Right atrium auricular region (tissue), 2 donors: ENCODE measurements at regions not wholly inside any gene's neighbourhood (a gene's known extent, or its start where the extent isn't known, plus 50 kb on each side); places are given as distances from the start of the nearest gene placed in this dataset.

ENCODE experiments used
- DNase-seq: peaks from one replicate; pipeline ENCODE4 v3.0.0-alpha.2; 2019; ENCODE audit warnings: low spot score
- H3K27ac ChIP-seq, 2 donors: fragments of 200-600 bp; sonication (generic); 1 replicate in 1 of 2; 2 replicates in 1 of 2; pipeline ENCODE4 v1.5.1; 2016 to 2019
- H3K27me3 ChIP-seq, 2 donors: fragments of 200-600 bp; sonication (generic); one replicate each; pipeline versions ENCODE4 v1.5.1 to v1.6.0; 2017 to 2019
- H3K36me3 ChIP-seq: fragments of 200-600 bp; sonication (generic); one replicate; pipeline ENCODE4 v1.5.1; 2016
- H3K4me1 ChIP-seq, 2 donors: fragments of 200-600 bp; sonication (generic); one replicate each; pipeline versions ENCODE4 v1.5.1 to v1.6.0; 2017 to 2019
- H3K4me3 ChIP-seq, 2 donors: fragments of 200-600 bp; sonication (generic); 1 replicate in 1 of 2; 2 replicates in 1 of 2; pipeline ENCODE4 v1.5.1; 2017 to 2019; ENCODE audit warnings: mild to moderate bottlenecking in 1 of 2, moderate library complexity in 1 of 2
- H3K9me3 ChIP-seq, 2 donors: fragments of 200-600 bp; sonication (generic); one replicate each; pipeline ENCODE4 v1.5.1; 2019
- CTCF ChIP-seq, 2 donors: fragments of 200-600 bp; sonication (generic); IDR thresholded peaks; one replicate each; pipeline ENCODE4 v1.5.1; 2019; ENCODE audit warnings: antibody characterized with exemption in 2 of 2

DNA sequence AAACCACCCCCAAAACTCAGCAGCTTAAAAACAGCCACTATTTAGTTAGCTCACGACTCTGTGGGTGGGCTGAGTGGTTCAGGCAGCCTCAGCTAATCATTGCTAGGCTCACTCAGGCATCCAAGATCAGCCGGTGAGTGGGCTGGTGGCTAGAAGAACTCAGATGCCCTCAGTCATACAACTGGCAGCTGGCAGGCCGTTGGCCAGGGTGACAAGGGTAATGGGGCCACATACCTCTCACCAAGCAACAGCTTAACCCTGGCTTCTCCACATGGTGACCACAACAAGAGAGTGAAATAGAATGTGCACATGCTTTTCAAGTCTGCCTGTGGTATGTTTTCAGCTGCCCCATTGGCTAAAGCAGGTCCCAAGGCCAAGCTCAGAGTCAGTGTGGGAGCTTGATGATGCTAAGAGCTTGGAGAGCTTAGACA is 435.4 kb upstream of the TSHZ3 start:
- Histone ChIP-seq H3K4me1 (no peaks in the 10 kb centered on the region), H3K4me3 (no peak overlapping the region), H3K27me3 (no peaks in the 10 kb centered on the region), H3K36me3 (no peaks in the 10 kb centered on the region), H3K27ac (no peak overlapping the region), H3K9me3 (peaks cover 0 to 8% of the 10 kb centered on the region in 2 donors)
- no peak for DNase-seq
- TF ChIP-seq CTCF (IDR thresholded peaks at IDR 0.05), result no peak

- no peak for DNase-seq
- no peaks in the 10 kb centered on the region for H3K36me3 ChIP-seq
- H3K27ac ChIP-seq, result no peak overlapping the region
- no peaks in the 10 kb centered on the region for H3K27me3 ChIP-seq
- no peak for TF ChIP-seq CTCF (IDR thresholded peaks at IDR 0.05)
- no peaks in the 10 kb centered on the region for H3K9me3 ChIP-seq
- no peaks in the 10 kb centered on the region for H3K4me1 ChIP-seq
- H3K4me3 ChIP-seq, result no peak overlapping the region
Measured at GRCh38 chr19:31801611-31802010, 452.4 kb upstream of the TSHZ3 start.

GRCh38 chr19:31803835-31804446 is 454.7 kb upstream of the TSHZ3 start:
- no peaks in the 10 kb centered on the region for H3K9me3 ChIP-seq
- no peaks in the 10 kb centered on the region for H3K27me3 ChIP-seq
- H3K36me3 ChIP-seq, result no peaks in the 10 kb centered on the region
- TF ChIP-seq CTCF (IDR thresholded peaks at IDR 0.05), result no peak
- no peak for DNase-seq
- no peak overlapping the region for H3K27ac ChIP-seq
- H3K4me1 ChIP-seq, result no peaks in the 10 kb centered on the region
- no peak overlapping the region for H3K4me3 ChIP-seq

GRCh38 chr19:31804668-31805067 is 455.4 kb upstream of the TSHZ3 start:
- Histone ChIP-seq H3K36me3 (no peaks in the 10 kb centered on the region), H3K27me3 (no peaks in the 10 kb centered on the region), H3K27ac (no peak overlapping the region), H3K4me3 (no peak overlapping the region), H3K4me1 (no peaks in the 10 kb centered on the region), H3K9me3 (no peaks in the 10 kb centered on the region)
- no peak for TF ChIP-seq CTCF (IDR thresholded peaks at IDR 0.05)
- no peak for DNase-seq

GRCh38 chr19:31810536-31811109 is 461.4 kb upstream of the TSHZ3 start:
- H3K4me3 ChIP-seq, result no peak overlapping the region
- H3K4me1 ChIP-seq, result no peaks in the 10 kb centered on the region
- no peak overlapping the region for H3K27ac ChIP-seq
- H3K36me3 ChIP-seq, result no peaks in the 10 kb centered on the region
- no peaks in the 10 kb centered on the region for H3K27me3 ChIP-seq
- DNase-seq, result no peak
- TF ChIP-seq CTCF (IDR thresholded peaks at IDR 0.05), result no peak
- H3K9me3 ChIP-seq, result no peaks in the 10 kb centered on the region
